NCI-H1694 (cell line): ENCODE measurements at regions not wholly inside any gene's neighbourhood (a gene's known extent, or its start where the extent isn't known, plus 50 kb on each side); places are given as distances from the start of the nearest gene placed in this dataset.
A peak's percentile ranks its signal among the peaks of the same experiment; 100 is the strongest.
"Not testable (repeated sequence)": the region's sequence is repeated elsewhere in the genome, so short reads cannot be mapped to it uniquely, and the experiment has no call there.

Source experiments
- DNase-seq: peaks from one replicate; lab custom pipeline; 2025; lab: John Stamatoyannopoulos, UW

- no peak for DNase-seq
Observed at GRCh38 chr5:147081311-147081764, 153.5 kb upstream of the STK32A start.

- DNase-seq: no peak
Observed at GRCh38 chr5:147084702-147085101, 150.1 kb upstream of the STK32A start.

- no peak for DNase-seq
Observed at GRCh38 chr5:147085409-147085808, 149.4 kb upstream of the STK32A start.

GRCh38 chr5:147092044-147092443 is 142.8 kb upstream of the STK32A start:
- no peak for DNase-seq

GRCh38 chr5:147093138-147093537 is 141.7 kb upstream of the STK32A start:
- DNase-seq: no peak

GRCh38 chr5:147095740-147096139 is 139.1 kb upstream of the STK32A start:
- DNase-seq: no peak

- DNase-seq: peak; percentile 47
Observed at GRCh38 chr5:147098233-147098790, 136.5 kb upstream of the STK32A start.

GRCh38 chr5:147101659-147102369 is 133.0 kb upstream of the STK32A start:
- no peak for DNase-seq

- DNase-seq: no peak
Observed at GRCh38 chr5:147112899-147113298, 121.9 kb upstream of the STK32A start.

GRCh38 chr5:147113967-147114366 is 120.9 kb upstream of the STK32A start:
- DNase-seq: no peak

- not testable (repeated sequence) for DNase-seq
Observed at GRCh38 chr5:147139759-147140158, 95.1 kb upstream of the STK32A start.

GRCh38 chr5:147140558-147140957 is 94.3 kb upstream of the STK32A start:
- no peak for DNase-seq

- not testable (repeated sequence) for DNase-seq
Observed at GRCh38 chr5:147141580-147141979, 93.2 kb upstream of the STK32A start.

GRCh38 chr5:147143215-147143614 is 91.6 kb upstream of the STK32A start:
- no peak for DNase-seq

GRCh38 chr5:147145328-147145727 is 89.5 kb upstream of the STK32A start:
- no peak for DNase-seq

GRCh38 chr5:147148715-147149114 is 86.1 kb upstream of the STK32A start:
- no peak for DNase-seq

- DNase-seq: no peak
Observed at GRCh38 chr5:147152086-147152485, 82.7 kb upstream of the STK32A start.

- DNase-seq: no peak
Observed at GRCh38 chr5:147154809-147155208, 80.0 kb upstream of the STK32A start.

- DNase-seq: no peak
Observed at GRCh38 chr5:147156012-147156411, 78.8 kb upstream of the STK32A start.

- no peak for DNase-seq
Observed at GRCh38 chr5:147160902-147161700, 73.7 kb upstream of the STK32A start.

GRCh38 chr5:147162740-147163139 is 72.1 kb upstream of the STK32A start:
- no peak for DNase-seq

GRCh38 chr5:147167529-147167928 is 67.3 kb upstream of the STK32A start:
- no peak for DNase-seq
